Stomach (tissue), 8 donors: ENCODE measurements at regions not wholly inside any gene's neighbourhood (a gene's known extent, or its start where the extent isn't known, plus 50 kb on each side); places are given as distances from the start of the nearest gene placed in this dataset.
A peak's percentile ranks its signal among the peaks of the same experiment; 100 is the strongest.

Experiments
- DNase-seq, 2 donors: peaks; one replicate each; pipeline versions ENCODE4 v3.0.0 to v3.0.0-alpha.2; 2013 to 2019
- H3K27ac ChIP-seq, 5 donors: fragments of 200-600 bp in 4 of 5; sonication (generic) in 4 of 5; one replicate each; pipeline ENCODE4 v1.5.1; 2013 to 2019; ENCODE audit warnings: mild to moderate bottlenecking in 1 of 5, moderate library complexity in 1 of 5
- H3K27me3 ChIP-seq, 3 donors: fragments of 200-600 bp; sonication (generic); one replicate each; pipeline ENCODE4 v1.5.1; 2017 to 2019; ENCODE audit warnings: mixed run types in 1 of 3
- H3K36me3 ChIP-seq, 4 donors: fragments of 200-600 bp; sonication (generic); 1 replicate in 3 of 4; 2 replicates in 1 of 4; pipeline ENCODE4 v1.5.1; 2016 to 2019
- H3K4me1 ChIP-seq, 4 donors: fragments of 200-600 bp; sonication (generic); one replicate each; pipeline ENCODE4 v1.5.1; 2016 to 2019
- H3K4me3 ChIP-seq, 4 donors: fragments of 200-600 bp; sonication (generic) in 3 of 4; one replicate each; pipeline ENCODE4 v1.5.1; 2016 to 2019; ENCODE audit warnings: mild to moderate bottlenecking in 1 of 4
- H3K9me3 ChIP-seq, 4 donors: fragments of 200-600 bp; sonication (generic); one replicate each; pipeline ENCODE4 v1.5.1; 2016 to 2019
- EP300 ChIP-seq: sonication (generic); formaldehyde crosslinking; IDR thresholded peaks from one replicate; pipeline ENCODE4 v1.6.1; 2017; ENCODE audit warnings: antibody characterized with exemption
- POLR2A ChIP-seq, 4 donors: fragments of 450-650 bp; IDR thresholded peaks; one replicate each; pipeline ENCODE4 v1.6.1; 2016; ENCODE audit warnings: antibody characterized with exemption in 4 of 4, control low read depth in 2 of 4, mild to moderate bottlenecking in 1 of 4, moderate library complexity in 1 of 4
- POLR2AphosphoS5 ChIP-seq, 3 donors: sonication (generic); formaldehyde crosslinking; IDR thresholded peaks; one replicate each; pipeline ENCODE4 v1.6.1; 2016; ENCODE audit warnings: antibody characterized with exemption in 3 of 3
- WGBS, 5 donors: extraction: QIAGEN DNeasy Blood & Tissue Kit in 3 of 5; methylation state at CpG; one replicate each; pipeline versions ENCODE4 v1.1.5 to v1.1.7; 2013 to 2018; 5-methylcytosine and 5-hydroxymethylcytosine counted together
- intact Hi-C: fragments of 100-400 bp; cut with DNase I; formaldehyde crosslinking; loops from one replicate; pipeline ENCODE4 v1.15.1; 2023; ENCODE audit warnings: low total_unique reads
- TF ChIP-seq, protein P1 (sequence below), 7 experiments: fragments of 450-650 bp in 4 of 7; fragments of 200-600 bp in 3 of 7; sonication (generic) in 3 of 7; IDR thresholded peaks; one replicate each; pipeline ENCODE4 v1.5.1; 2016 to 2019; ENCODE audit warnings: antibody characterized with exemption in 7 of 7, control low read depth in 2 of 7, mild to moderate bottlenecking in 1 of 7
- donor health status: healthy with polysubstance abuse.
- donor health status: Bipolar disorder and iron deficiency.
- donor health status: healthy.

DNA sequence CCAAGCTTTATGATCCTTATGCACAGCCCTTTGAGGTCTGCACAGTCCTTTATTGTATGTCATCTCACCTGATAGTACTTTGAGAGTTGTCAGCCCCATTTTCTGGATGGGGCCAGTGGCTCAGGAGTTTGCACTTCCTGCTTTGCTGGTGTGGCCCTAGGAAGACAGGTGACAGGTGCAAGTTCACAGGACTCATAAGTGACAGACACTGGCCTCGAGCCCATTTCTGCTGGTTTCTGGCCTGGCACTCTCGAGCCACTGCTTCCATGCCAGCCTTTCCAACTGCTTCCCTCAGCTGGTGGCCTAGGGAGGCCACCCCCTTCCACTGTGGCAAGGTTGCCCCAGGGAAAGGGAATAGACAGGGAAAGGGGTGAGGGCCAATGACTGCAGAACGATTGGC is 84.4 kb upstream of the CCL1 start:
- Histone ChIP-seq H3K27me3 (peaks cover 0 to 52% (median 14%) of the 10 kb centered on the region in 3 donors), H3K4me1 (no peaks in the 10 kb centered on the region), H3K36me3 (no peaks in the 10 kb centered on the region), H3K9me3 (no peaks in the 10 kb centered on the region), H3K4me3 (no peak overlapping the region), H3K27ac (no peak overlapping the region)
- 40 to 50% (median 44%) methylated on average over 3 of the region's 3 CpGs for WGBS, 5 donors
- TF ChIP-seq POLR2A (IDR thresholded peaks at IDR 0.05) (no peak), EP300 (no peak), POLR2AphosphoS5 (IDR thresholded peaks at IDR 0.05) (no peak)
- TF ChIP-seq, protein P1, sequence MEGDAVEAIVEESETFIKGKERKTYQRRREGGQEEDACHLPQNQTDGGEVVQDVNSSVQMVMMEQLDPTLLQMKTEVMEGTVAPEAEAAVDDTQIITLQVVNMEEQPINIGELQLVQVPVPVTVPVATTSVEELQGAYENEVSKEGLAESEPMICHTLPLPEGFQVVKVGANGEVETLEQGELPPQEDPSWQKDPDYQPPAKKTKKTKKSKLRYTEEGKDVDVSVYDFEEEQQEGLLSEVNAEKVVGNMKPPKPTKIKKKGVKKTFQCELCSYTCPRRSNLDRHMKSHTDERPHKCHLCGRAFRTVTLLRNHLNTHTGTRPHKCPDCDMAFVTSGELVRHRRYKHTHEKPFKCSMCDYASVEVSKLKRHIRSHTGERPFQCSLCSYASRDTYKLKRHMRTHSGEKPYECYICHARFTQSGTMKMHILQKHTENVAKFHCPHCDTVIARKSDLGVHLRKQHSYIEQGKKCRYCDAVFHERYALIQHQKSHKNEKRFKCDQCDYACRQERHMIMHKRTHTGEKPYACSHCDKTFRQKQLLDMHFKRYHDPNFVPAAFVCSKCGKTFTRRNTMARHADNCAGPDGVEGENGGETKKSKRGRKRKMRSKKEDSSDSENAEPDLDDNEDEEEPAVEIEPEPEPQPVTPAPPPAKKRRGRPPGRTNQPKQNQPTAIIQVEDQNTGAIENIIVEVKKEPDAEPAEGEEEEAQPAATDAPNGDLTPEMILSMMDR (IDR thresholded peaks at IDR 0.05), result no peak
- intact Hi-C loops, result no loop called here
- no peak for DNase-seq

DNA sequence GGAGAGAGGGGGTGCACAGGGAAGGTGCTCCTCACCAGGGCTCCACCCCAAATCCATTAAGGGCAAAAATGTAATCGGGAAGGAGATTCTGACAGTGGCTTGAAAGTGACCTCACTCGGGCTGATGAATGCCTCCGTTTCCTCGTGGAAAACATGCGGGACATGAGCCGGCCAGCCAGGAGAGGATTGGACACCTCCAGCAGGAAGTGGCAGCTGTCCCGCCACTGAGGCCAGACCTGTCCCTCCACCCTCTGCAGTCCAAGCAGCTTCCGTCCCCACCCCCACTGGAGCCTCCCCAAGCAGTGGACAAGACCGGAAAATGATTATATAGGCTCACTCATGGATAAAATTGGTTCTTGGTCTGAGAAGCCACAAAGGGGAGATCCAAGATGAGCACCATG is 82.1 kb upstream of the CCL1 start:
- H3K4me1 ChIP-seq, result no peaks in the 10 kb centered on the region

DNA sequence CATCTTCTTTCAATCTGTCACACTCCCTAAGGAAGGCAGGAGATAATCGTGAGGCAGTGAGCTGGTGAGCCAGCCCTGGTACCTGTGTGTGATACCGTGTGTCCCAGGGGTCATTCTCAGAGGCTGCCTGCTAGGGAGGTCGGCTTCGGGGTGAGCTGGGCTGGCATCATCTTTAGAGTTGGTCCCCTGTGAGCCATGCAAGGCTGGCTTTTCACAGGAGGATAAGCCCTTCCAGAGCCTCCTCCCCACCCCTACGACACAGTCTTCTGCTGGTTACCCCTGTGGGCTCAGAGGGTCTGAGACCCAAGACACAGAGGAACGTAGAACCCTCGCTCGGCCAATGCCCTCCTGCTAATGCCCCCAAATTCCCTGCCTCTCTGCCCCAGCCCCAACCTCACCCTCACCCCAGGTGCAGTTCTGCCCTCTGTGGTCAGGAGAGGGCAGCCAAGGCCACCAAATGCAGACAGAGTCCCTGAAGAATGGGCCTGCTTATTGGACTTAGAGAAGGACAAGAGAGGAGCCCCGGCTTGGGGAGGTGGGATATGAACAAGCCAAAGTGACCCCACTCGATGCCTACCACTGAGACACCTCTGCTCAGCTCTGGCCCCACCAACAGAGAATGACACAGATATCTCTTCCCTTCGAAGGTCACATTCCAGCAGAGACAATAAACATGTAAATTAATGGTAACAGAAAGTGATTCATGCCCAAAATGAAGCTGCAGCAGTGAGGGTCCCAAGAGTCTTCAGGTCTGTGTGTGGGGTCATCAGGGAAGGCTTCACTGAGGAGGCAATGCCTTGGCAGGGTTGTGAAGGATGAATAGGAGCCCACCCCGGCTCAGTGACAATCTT is 80.8 kb upstream of the CCL1 start:
- no peak for TF ChIP-seq POLR2A (IDR thresholded peaks at IDR 0.05)
- TF ChIP-seq EP300, result no peak
- TF ChIP-seq, protein P1 (IDR thresholded peaks at IDR 0.05), result no peak
- TF ChIP-seq POLR2AphosphoS5 (IDR thresholded peaks at IDR 0.05), result no peak
- peak in 1 of 2 donors; percentile 23 for DNase-seq
- WGBS, 5 donors, result 37 to 54% (median 52%) methylated on average over 10 to 12 of the region's 12 CpGs

More for the DNA sequence above, 82.1 kb upstream of the CCL1 start:
- H3K27ac ChIP-seq, result no peak overlapping the region
- H3K4me3 ChIP-seq, result no peak overlapping the region
- H3K36me3 ChIP-seq, result no peaks in the 10 kb centered on the region
- TF ChIP-seq EP300, result no peak
- no peak for TF ChIP-seq POLR2A (IDR thresholded peaks at IDR 0.05)
- TF ChIP-seq POLR2AphosphoS5 (IDR thresholded peaks at IDR 0.05), result no peak
- TF ChIP-seq, protein P1 (IDR thresholded peaks at IDR 0.05), result no peak
- peaks cover 0 to 69% (median 14%) of the 10 kb centered on the region in 3 donors for H3K27me3 ChIP-seq
- intact Hi-C loops, result no loop called here
- WGBS, 5 donors, result 57 to 68% (median 63%) methylated on average over 7 to 9 of the region's 9 CpGs
- no peak for DNase-seq
- H3K9me3 ChIP-seq, result no peaks in the 10 kb centered on the region

DNA sequence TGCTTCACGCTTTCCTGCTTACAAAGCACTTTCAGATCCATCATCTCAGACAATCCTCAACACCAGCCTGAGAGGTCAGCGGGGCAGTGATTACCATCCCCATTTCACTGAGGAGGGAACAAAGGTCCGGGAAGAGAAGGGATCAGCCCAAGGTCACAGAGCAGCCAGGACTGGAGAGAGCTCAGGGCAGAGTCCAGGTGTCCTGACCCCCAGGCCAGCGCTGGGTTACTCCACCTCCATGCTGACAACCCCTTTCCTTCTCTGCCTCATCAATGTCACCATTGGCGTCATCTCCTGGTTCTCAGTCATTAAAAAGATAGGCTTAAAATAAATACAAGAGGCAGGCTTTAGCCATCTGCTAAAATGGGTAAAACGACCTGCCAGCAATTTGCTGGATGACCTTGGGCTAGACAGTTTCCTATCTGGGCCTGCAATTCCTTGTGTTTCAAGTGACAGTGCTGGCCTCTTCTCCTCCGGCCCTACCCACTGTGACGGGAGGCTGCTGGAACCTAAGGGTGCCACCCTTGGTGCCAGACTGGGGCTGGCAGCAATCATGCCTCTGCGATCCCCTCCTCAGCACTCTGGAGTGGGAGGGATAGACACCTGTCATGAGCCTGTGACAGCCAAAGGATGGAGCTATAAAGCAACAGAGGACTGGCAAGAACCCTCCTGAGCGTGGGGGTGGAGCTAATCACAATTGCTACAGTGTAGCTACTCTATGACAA is 79.5 kb upstream of the CCL1 start:
- Histone ChIP-seq H3K9me3 (no peaks in the 10 kb centered on the region), H3K36me3 (no peaks in the 10 kb centered on the region), H3K27ac (no peak overlapping the region), H3K27me3 (peaks cover 0 to 57% (median 14%) of the 10 kb centered on the region in 3 donors), H3K4me3 (no peak overlapping the region), H3K4me1 (no peaks in the 10 kb centered on the region)
- intact Hi-C loops, result no loop called here
- 51 to 58% (median 53%) methylated on average over 10 of the region's 10 CpGs for WGBS, 5 donors
- TF ChIP-seq POLR2A (IDR thresholded peaks at IDR 0.05) (no peak), EP300 (no peak), POLR2AphosphoS5 (IDR thresholded peaks at IDR 0.05) (no peak)
- TF ChIP-seq, protein P1 (IDR thresholded peaks at IDR 0.05), result no peak
- DNase-seq, result no peak

More for the DNA sequence above, 80.8 kb upstream of the CCL1 start:
- Histone ChIP-seq H3K9me3 (no peaks in the 10 kb centered on the region), H3K4me1 (no peaks in the 10 kb centered on the region), H3K36me3 (no peaks in the 10 kb centered on the region), H3K27me3 (peaks cover 0 to 64% (median 14%) of the 10 kb centered on the region in 3 donors), H3K4me3 (no peak overlapping the region), H3K27ac (no peak overlapping the region)
- intact Hi-C loops, result no loop called here
